Neuronal stem cell (in vitro differentiated cells): ENCODE measurements at regions not wholly inside any gene's neighbourhood (a gene's known extent, or its start where the extent isn't known, plus 50 kb on each side); places are given as distances from the start of the nearest gene placed in this dataset.

Experiments used
- DNase-seq: peaks from one replicate; pipeline ENCODE4 v3.0.0-alpha.2; 2013; ENCODE audit warnings: low spot score
- H2AFZ ChIP-seq: one replicate; pipeline ENCODE4 v1.6.1; 2013; ENCODE audit warnings: mild to moderate bottlenecking, low read length, inconsistent platforms
- H2AK5ac ChIP-seq: 2 replicates; pipeline ENCODE4 v1.6.1; 2013; ENCODE audit warnings: low read depth, mild to moderate bottlenecking, inconsistent platforms, low read length, moderate library complexity, mixed read lengths
- H2BK120ac ChIP-seq: 2 replicates; pipeline ENCODE4 v1.6.1; 2013; ENCODE audit warnings: low read depth, mild to moderate bottlenecking, inconsistent platforms, low read length, moderate library complexity, mixed read lengths
- H2BK12ac ChIP-seq: one replicate; pipeline ENCODE4 v1.6.1; 2013; ENCODE audit warnings: low read length, inconsistent platforms
- H2BK15ac ChIP-seq: 2 replicates; pipeline ENCODE4 v1.6.1; 2013; ENCODE audit warnings: mild to moderate bottlenecking, low read length, inconsistent platforms, mixed read lengths
- H2BK5ac ChIP-seq: one replicate; pipeline ENCODE4 v1.6.1; 2013; ENCODE audit warnings: inconsistent platforms, mild to moderate bottlenecking, low read length, moderate library complexity
- H3K14ac ChIP-seq: one replicate; pipeline ENCODE4 v1.6.1; 2013; ENCODE audit warnings: low read length, inconsistent platforms
- H3K18ac ChIP-seq: 2 replicates; pipeline ENCODE4 v1.6.1; 2013; ENCODE audit warnings: low read length, inconsistent platforms
- H3K23ac ChIP-seq: 2 replicates; pipeline ENCODE4 v1.6.1; 2013; ENCODE audit warnings: low read depth, mild to moderate bottlenecking, mixed read lengths, low read length, inconsistent platforms; ENCODE audit not compliant: poor library complexity
- H3K27ac ChIP-seq: replicated peaks from 3 replicates; pipeline ENCODE4 v1.5.1; 2013; ENCODE audit warnings: low read length, inconsistent platforms
- H3K27me3 ChIP-seq, 3 experiments: 2 replicates each; pipeline ENCODE4 v1.6.1; 2013; ENCODE audit warnings: low read length in 3 of 3, mild to moderate bottlenecking in 2 of 3, inconsistent platforms in 1 of 3, low read depth in 1 of 3, mixed read lengths in 1 of 3, moderate library complexity in 1 of 3; ENCODE audit not compliant: control insufficient read depth in 3 of 3, insufficient read depth in 3 of 3
- H3K36me3 ChIP-seq, 2 donors: replicated peaks in 1 of 2; 2 replicates each; pipeline ENCODE4 v1.6.1; 2013; ENCODE audit warnings: low read length in 2 of 2; ENCODE audit not compliant: control insufficient read depth in 2 of 2, insufficient read depth in 2 of 2
- H3K4ac ChIP-seq: 2 replicates; pipeline ENCODE4 v1.6.1; 2013; ENCODE audit warnings: inconsistent platforms, mild to moderate bottlenecking, low read length, moderate library complexity
- H3K4me1 ChIP-seq, 2 donors: 1 replicate in 1 of 2; 2 replicates in 1 of 2; pipeline ENCODE4 v1.6.1; 2013; ENCODE audit warnings: low read length in 2 of 2, low read depth in 1 of 2; ENCODE audit not compliant: control insufficient read depth in 2 of 2, insufficient read depth in 1 of 2
- H3K4me2 ChIP-seq: one replicate; pipeline ENCODE4 v1.6.1; 2013; ENCODE audit warnings: mild to moderate bottlenecking, low read length, inconsistent platforms; ENCODE audit not compliant: insufficient read depth, poor library complexity, severe bottlenecking
- H3K4me3 ChIP-seq, 2 donors: 2 replicates each; pipeline ENCODE4 v1.5.1; 2013; ENCODE audit warnings: low read length in 2 of 2, mild to moderate bottlenecking in 2 of 2, inconsistent platforms in 1 of 2, moderate library complexity in 1 of 2
- H3K79me1 ChIP-seq: one replicate; pipeline ENCODE4 v1.6.1; 2013; ENCODE audit warnings: low read depth, mild to moderate bottlenecking, inconsistent platforms, low read length, moderate library complexity
- H3K9ac ChIP-seq: one replicate; pipeline ENCODE4 v1.6.1; 2013; ENCODE audit warnings: mild to moderate bottlenecking, low read depth, low read length, inconsistent platforms; ENCODE audit not compliant: poor library complexity
- H3K9me3 ChIP-seq, 2 donors: replicated peaks in 1 of 2; 2 replicates each; pipeline versions ENCODE3 to v1.6.1; 2013; ENCODE audit warnings: low read length in 2 of 2, mild to moderate bottlenecking in 2 of 2, inconsistent platforms in 1 of 2, low read depth in 1 of 2, mixed read lengths in 1 of 2, moderate library complexity in 1 of 2; ENCODE audit not compliant: control insufficient read depth in 2 of 2, insufficient read depth in 1 of 2
- H4K8ac ChIP-seq: one replicate; pipeline ENCODE4 v1.6.1; 2013; ENCODE audit warnings: low read depth, mild to moderate bottlenecking, inconsistent platforms, low read length, moderate library complexity
- H4K91ac ChIP-seq: one replicate; pipeline ENCODE4 v1.6.1; 2013; ENCODE audit warnings: low read length, low read depth, mild to moderate bottlenecking, inconsistent platforms; ENCODE audit not compliant: poor library complexity
- WGBS, 2 donors: extraction: QIAGEN DNeasy Blood & Tissue Kit; methylation state at CpG; one replicate each; pipeline ENCODE4 v1.1.7; 2013; ENCODE audit warnings: missing lambda C conversion rate in 2 of 2, mixed read lengths in 1 of 2; ENCODE audit not compliant: insufficient read length in 2 of 2, insufficient replicate concordance in 1 of 2; ENCODE audit errors: extremely low coverage in 2 of 2; 5-methylcytosine and 5-hydroxymethylcytosine counted together

DNA sequence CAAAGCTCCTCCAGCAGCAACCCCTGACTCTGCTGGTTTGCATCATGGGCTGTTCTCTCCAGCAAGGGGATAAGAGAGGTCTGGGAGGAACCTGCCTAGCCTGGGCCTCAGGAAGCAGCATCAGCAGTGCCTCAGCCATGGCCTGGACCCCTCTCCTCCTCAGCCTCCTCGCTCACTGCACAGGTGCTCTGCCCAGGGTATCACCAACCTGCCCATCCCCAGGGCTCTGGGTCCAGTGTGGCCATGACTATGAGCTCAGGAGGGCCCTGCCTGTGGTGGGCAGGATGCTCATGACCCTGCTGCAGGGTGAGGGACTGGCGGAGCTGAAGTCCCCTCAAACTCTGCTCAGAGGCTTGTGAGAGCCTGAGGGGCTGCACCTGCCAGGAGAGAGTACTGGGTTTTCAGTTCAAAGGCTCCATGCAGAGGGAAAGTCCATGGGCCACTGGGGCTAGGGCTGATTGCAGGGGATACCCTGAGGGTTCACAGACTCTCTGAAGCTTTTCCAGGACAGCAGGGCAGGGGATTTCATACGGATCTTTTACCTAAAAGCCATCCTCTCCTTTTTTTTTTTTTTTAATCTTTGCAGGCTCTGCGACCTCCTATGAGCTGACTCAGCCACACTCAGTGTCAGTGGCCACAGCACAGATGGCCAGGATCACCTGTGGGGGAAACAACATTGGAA is 115.8 kb upstream of the IGLL5 start:
- H3K27me3 ChIP-seq: peaks cover 0 to 6% (median 5%) of the 10 kb centered on the region in 3 experiments
- no peak overlapping the region for H3K4me2 ChIP-seq
- H3K9ac ChIP-seq: peak overlapping the region; percentile 3
- peak overlapping the region; percentile 82 for H3K14ac ChIP-seq
- no CpG with 5 or more reads among the region's 4 CpGs for WGBS, 2 donors
- no peak overlapping the region for H3K4ac ChIP-seq
- no peak overlapping the region for H2BK120ac ChIP-seq
- H3K18ac ChIP-seq: no peak overlapping the region
- no peaks in the 10 kb centered on the region for H3K9me3 ChIP-seq
- no peak overlapping the region for H3K4me3 ChIP-seq
- no peak overlapping the region for H2AFZ ChIP-seq
- no peak overlapping the region for H3K27ac ChIP-seq
- H2BK15ac ChIP-seq: no peak overlapping the region
- H3K4me1 ChIP-seq: no peaks in the 10 kb centered on the region
- H3K36me3 ChIP-seq: no peaks in the 10 kb centered on the region
- no peak overlapping the region for H2BK5ac ChIP-seq
- no peak for DNase-seq
- no peak overlapping the region for H2BK12ac ChIP-seq
- H3K79me1 ChIP-seq: no peaks in the 10 kb centered on the region
- no peak overlapping the region for H4K91ac ChIP-seq
- H4K8ac ChIP-seq: no peak overlapping the region
- H3K23ac ChIP-seq: peak overlapping the region; percentile 66
- H2AK5ac ChIP-seq: no peak overlapping the region

DNA sequence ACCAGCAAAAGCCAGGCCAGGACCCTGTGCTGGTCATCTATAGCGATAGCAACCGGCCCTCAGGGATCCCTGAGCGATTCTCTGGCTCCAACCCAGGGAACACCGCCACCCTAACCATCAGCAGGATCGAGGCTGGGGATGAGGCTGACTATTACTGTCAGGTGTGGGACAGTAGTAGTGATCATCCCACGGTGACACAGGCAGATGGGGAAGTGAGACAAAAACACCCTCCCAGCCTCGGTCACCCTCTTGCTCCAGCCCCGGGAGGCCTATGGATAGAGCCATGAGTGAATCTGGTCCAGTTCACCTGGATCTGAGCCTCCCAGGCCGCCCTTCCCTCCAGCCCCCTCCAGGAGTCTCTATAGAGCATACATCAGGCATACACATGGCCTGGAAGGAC is 115.2 kb upstream of the IGLL5 start:
- H4K91ac ChIP-seq: no peak overlapping the region
- peaks cover 0 to 6% (median 5%) of the 10 kb centered on the region in 3 experiments for H3K27me3 ChIP-seq
- no peak overlapping the region for H3K4me2 ChIP-seq
- H2BK120ac ChIP-seq: no peak overlapping the region
- H4K8ac ChIP-seq: no peak overlapping the region
- H3K27ac ChIP-seq: no peak overlapping the region
- H2AFZ ChIP-seq: no peak overlapping the region
- H2AK5ac ChIP-seq: no peak overlapping the region
- no peak overlapping the region for H3K4ac ChIP-seq
- H3K23ac ChIP-seq: no peak overlapping the region
- H3K9me3 ChIP-seq: no peaks in the 10 kb centered on the region
- no peaks in the 10 kb centered on the region for H3K4me1 ChIP-seq
- no peak for DNase-seq
- no peak overlapping the region for H3K18ac ChIP-seq
- no peak overlapping the region for H3K14ac ChIP-seq
- H2BK12ac ChIP-seq: no peak overlapping the region
- H2BK5ac ChIP-seq: no peak overlapping the region
- no peaks in the 10 kb centered on the region for H3K36me3 ChIP-seq
- no peak overlapping the region for H3K4me3 ChIP-seq
- no peak overlapping the region for H2BK15ac ChIP-seq
- no peaks in the 10 kb centered on the region for H3K79me1 ChIP-seq
- no peak overlapping the region for H3K9ac ChIP-seq
- WGBS, 2 donors: no CpG with 5 or more reads among the region's 9 CpGs

DNA sequence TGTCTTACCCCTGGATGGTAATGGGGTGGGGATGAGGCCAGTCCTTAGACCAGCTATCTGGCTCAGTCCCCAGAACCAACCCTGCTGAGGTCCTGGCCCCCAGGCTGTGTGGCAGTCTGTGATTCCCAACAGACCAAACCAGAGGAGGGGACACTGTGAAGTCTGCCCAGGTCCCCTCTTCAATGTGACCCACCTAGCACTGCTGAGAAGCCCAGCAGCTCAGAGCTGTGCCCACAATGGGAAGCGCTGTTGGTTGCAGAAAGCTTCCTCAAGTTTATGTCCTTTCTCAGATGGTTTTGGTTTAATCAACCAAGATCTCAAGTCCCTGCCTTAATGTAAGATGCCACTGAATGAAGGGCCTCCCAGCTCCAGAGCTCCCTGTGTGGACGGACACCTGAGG is 114.7 kb upstream of the IGLL5 start:
- no peak overlapping the region for H2BK5ac ChIP-seq
- H3K9me3 ChIP-seq: no peaks in the 10 kb centered on the region
- H2BK120ac ChIP-seq: no peak overlapping the region
- H3K4me1 ChIP-seq: no peaks in the 10 kb centered on the region
- H3K4me3 ChIP-seq: no peak overlapping the region
- H3K27me3 ChIP-seq: peaks cover 0 to 6% (median 5%) of the 10 kb centered on the region in 3 experiments
- H3K36me3 ChIP-seq: no peaks in the 10 kb centered on the region
- no peak overlapping the region for H2BK12ac ChIP-seq
- H2BK15ac ChIP-seq: no peak overlapping the region
- no peak overlapping the region for H4K91ac ChIP-seq
- no peak for DNase-seq
- no peak overlapping the region for H3K23ac ChIP-seq
- H3K18ac ChIP-seq: no peak overlapping the region
- H2AK5ac ChIP-seq: no peak overlapping the region
- no peak overlapping the region for H4K8ac ChIP-seq
- H3K27ac ChIP-seq: no peak overlapping the region
- no CpG with 5 or more reads among the region's 2 CpGs for WGBS, 2 donors
- H3K4me2 ChIP-seq: no peak overlapping the region
- no peak overlapping the region for H3K14ac ChIP-seq
- H3K79me1 ChIP-seq: no peaks in the 10 kb centered on the region
- H3K4ac ChIP-seq: no peak overlapping the region
- no peak overlapping the region for H3K9ac ChIP-seq
- H2AFZ ChIP-seq: no peak overlapping the region

DNA sequence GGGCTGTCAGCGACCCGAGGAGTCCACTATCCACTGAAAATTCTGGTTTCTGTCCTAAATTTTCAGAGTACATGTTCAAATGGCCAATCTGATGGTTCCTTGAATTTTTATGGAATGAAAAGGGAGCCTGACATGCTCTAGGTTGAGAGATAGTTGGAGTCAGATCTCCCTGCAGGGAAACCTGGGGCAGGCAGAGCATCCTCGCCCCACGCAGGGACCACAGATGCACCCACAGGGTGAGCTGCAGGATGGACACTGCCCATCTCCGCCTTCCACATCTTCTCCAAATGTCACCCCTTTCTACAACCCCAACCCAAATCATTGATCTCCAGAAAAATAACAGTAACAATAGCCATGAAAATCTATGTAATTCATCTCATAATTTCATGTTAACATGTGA is 114.2 kb upstream of the IGLL5 start:
- Histone ChIP-seq H3K4me2 (no peak overlapping the region), H3K23ac (no peak overlapping the region), H3K14ac (no peak overlapping the region), H2BK15ac (no peak overlapping the region), H2BK12ac (no peak overlapping the region), H3K36me3 (no peaks in the 10 kb centered on the region), H3K9me3 (no peaks in the 10 kb centered on the region), H2BK120ac (no peak overlapping the region), H3K4me1 (no peaks in the 10 kb centered on the region), H3K4me3 (no peak overlapping the region), H2BK5ac (no peak overlapping the region), H3K9ac (no peak overlapping the region), H4K8ac (no peak overlapping the region), H3K18ac (no peak overlapping the region), H2AFZ (no peak overlapping the region), H3K79me1 (no peaks in the 10 kb centered on the region), H3K27me3 (peaks cover 0 to 6% (median 5%) of the 10 kb centered on the region in 3 experiments), H3K4ac (no peak overlapping the region), H2AK5ac (no peak overlapping the region), H3K27ac (no peak overlapping the region), H4K91ac (no peak overlapping the region)
- no peak for DNase-seq
- no CpG with 5 or more reads among the region's 5 CpGs for WGBS, 2 donors
